Common myeloid progenitor, CD34-positive (primary cell): ENCODE measurements at regions not wholly inside any gene's neighbourhood (a gene's known extent, or its start where the extent isn't known, plus 50 kb on each side); places are given as distances from the start of the nearest gene placed in this dataset.

Source experiments
- CTCF ChIA-PET: fragments of 350-600 bp; sonication (Branson Sonifier 250); formaldehyde crosslinking; loops from one replicate; lab custom pipeline; 2021; ENCODE audit warnings: antibody characterized with exemption; lab: Charles Lee
- POLR2A ChIA-PET: fragments of 350-600 bp; sonication (Branson Sonifier 250); formaldehyde crosslinking; loops from one replicate; lab custom pipeline; 2021; ENCODE audit warnings: antibody characterized with exemption; lab: Charles Lee
- DNase-seq, 3 donors: peaks; one replicate each; pipeline versions ENCODE4 v3.0.0 to v3.0.0-alpha.2; 2013
- H3K27ac ChIP-seq, 2 experiments: 1 replicate in 1 of 2; 2 replicates in 1 of 2; pipeline ENCODE4 v1.7.0; 2013; ENCODE audit warnings: inconsistent platforms in 2 of 2, low read length in 2 of 2, mild to moderate bottlenecking in 2 of 2, low read depth in 1 of 2, moderate library complexity in 1 of 2; ENCODE audit not compliant: severe bottlenecking in 2 of 2, insufficient read depth in 1 of 2, poor library complexity in 1 of 2
- H3K27me3 ChIP-seq, 5 experiments: replicated peaks in 2 of 5; 1 replicate in 3 of 5; 2 replicates in 2 of 5; pipeline versions ENCODE4 v1.6.1 to v1.7.0; 2013; ENCODE audit warnings: low read length in 4 of 5, mild to moderate bottlenecking in 2 of 5, moderate library complexity in 2 of 5, inconsistent platforms in 1 of 5; ENCODE audit not compliant: insufficient read depth in 5 of 5, control insufficient read depth in 4 of 5
- H3K36me3 ChIP-seq, 4 experiments: 1 replicate in 2 of 4; 2 replicates in 2 of 4; pipeline versions ENCODE4 v1.6.1 to v1.7.0; 2013; ENCODE audit warnings: low read length in 3 of 4, control low read depth in 1 of 4, mild to moderate bottlenecking in 1 of 4; ENCODE audit not compliant: control insufficient read depth in 4 of 4, insufficient read depth in 4 of 4
- H3K4me1 ChIP-seq, 4 experiments: 1 replicate in 3 of 4; 2 replicates in 1 of 4; pipeline versions ENCODE4 v1.6.1 to v1.7.1; 2013; ENCODE audit warnings: low read length in 3 of 4, mild to moderate bottlenecking in 3 of 4, control low read depth in 1 of 4, inconsistent platforms in 1 of 4, moderate library complexity in 1 of 4; ENCODE audit not compliant: control insufficient read depth in 4 of 4, insufficient read depth in 4 of 4; ENCODE audit errors: control extremely low read depth in 1 of 4
- H3K4me3 ChIP-seq, 7 experiments: 1 replicate in 4 of 7; 2 replicates in 3 of 7; pipeline versions ENCODE4 v1.5.1 to v1.7.0; 2013; ENCODE audit warnings: mild to moderate bottlenecking in 7 of 7, low read length in 6 of 7, moderate library complexity in 6 of 7, inconsistent platforms in 2 of 7, low read depth in 2 of 7, control low read depth in 1 of 7; ENCODE audit not compliant: insufficient read depth in 4 of 7, control insufficient read depth in 1 of 7; ENCODE audit errors: extremely low read depth in 1 of 7
- H3K9me3 ChIP-seq, 5 experiments: 1 replicate in 4 of 5; 2 replicates in 1 of 5; pipeline versions ENCODE4 v1.6.1 to v1.7.1; 2013; ENCODE audit warnings: low read length in 4 of 5, mild to moderate bottlenecking in 2 of 5, inconsistent platforms in 1 of 5, low read depth in 1 of 5, moderate library complexity in 1 of 5; ENCODE audit not compliant: control insufficient read depth in 4 of 5, insufficient read depth in 2 of 5; ENCODE audit errors: control extremely low read depth in 1 of 5
- WGBS: methylation state at CpG from one replicate; pipeline ENCODE4 v1.1.5; 2013; ENCODE audit not compliant: insufficient coverage; 5-methylcytosine and 5-hydroxymethylcytosine counted together

DNA sequence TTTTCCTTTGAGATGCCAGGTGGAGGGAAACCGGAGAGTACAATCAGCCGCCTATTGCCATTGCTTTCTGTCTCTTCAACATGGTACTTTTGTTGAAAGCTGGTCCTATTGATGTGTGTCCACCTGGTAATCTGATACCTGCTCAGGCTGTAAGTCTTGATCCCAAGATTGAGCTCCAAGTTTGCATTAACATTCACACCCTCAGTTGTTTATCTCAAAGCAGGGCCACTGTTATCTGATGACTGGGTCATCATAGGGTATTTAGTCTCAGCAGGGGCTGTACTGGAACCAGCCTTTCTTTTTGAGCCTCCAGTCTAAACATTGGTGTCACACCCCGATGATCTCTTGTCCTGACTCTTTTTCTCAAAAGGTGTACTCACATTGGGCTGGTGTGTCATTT lies 370.3 kb upstream of the TOM1L1 start:
- Histone ChIP-seq H3K27ac (no peak overlapping the region), H3K27me3 (no peaks in the 10 kb centered on the region), H3K4me1 (no peaks in the 10 kb centered on the region), H3K36me3 (no peaks in the 10 kb centered on the region), H3K4me3 (no peak overlapping the region), H3K9me3 (no peaks in the 10 kb centered on the region)
- POLR2A ChIA-PET = no interaction called here
- no peak for DNase-seq
- 72% methylated on average over 3 of the region's 3 CpGs for WGBS
- CTCF ChIA-PET = no interaction called here

DNA sequence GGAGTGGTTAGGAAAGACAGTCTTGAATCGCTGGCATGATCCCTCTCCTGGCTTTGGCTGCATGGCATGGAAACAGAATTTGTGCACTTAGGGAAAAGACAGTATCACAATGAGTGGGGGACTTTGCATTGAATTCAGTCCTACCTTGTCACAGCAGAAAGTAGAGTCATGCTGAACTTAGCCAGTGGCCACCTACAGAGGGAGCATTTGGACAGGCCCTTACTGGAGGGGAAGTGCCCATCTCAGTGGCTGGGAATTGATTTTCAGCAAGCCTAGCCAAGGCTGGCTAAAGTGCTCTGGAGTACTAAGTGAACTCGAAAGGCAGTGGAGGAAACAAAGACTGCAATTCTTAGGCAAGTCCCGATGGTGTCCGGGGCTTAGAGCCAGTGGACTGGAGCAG lies 364.3 kb upstream of the TOM1L1 start:
- POLR2A ChIA-PET = no interaction called here
- WGBS = 87% methylated on average over 4 of the region's 4 CpGs

GRCh38 chr17:54537656-54538055 lies 363.0 kb upstream of the TOM1L1 start:
- DNase-seq = no peak

More for the DNA sequence above, 364.3 kb upstream of the TOM1L1 start:
- Histone ChIP-seq H3K4me1 (no peaks in the 10 kb centered on the region), H3K36me3 (no peaks in the 10 kb centered on the region), H3K27me3 (no peaks in the 10 kb centered on the region), H3K4me3 (no peak overlapping the region), H3K9me3 (no peaks in the 10 kb centered on the region), H3K27ac (no peak overlapping the region)
- DNase-seq = no peak
- CTCF ChIA-PET = no interaction called here

GRCh38 chr17:54544249-54544648 lies 356.4 kb upstream of the TOM1L1 start:
- ChIA-PET POLR2A (no interaction called here), CTCF (no interaction called here)
- H3K4me3 ChIP-seq = no peak overlapping the region
- DNase-seq = no peak
- no peaks in the 10 kb centered on the region for H3K27me3 ChIP-seq
- WGBS = 89% methylated on average over 4 of the region's 4 CpGs
- H3K27ac ChIP-seq = no peak overlapping the region
- H3K36me3 ChIP-seq = no peaks in the 10 kb centered on the region
- H3K4me1 ChIP-seq = no peaks in the 10 kb centered on the region
- H3K9me3 ChIP-seq = no peaks in the 10 kb centered on the region

More at GRCh38 chr17:54537656-54538055, 363.0 kb upstream of the TOM1L1 start:
- no peak overlapping the region for H3K27ac ChIP-seq
- no peaks in the 10 kb centered on the region for H3K9me3 ChIP-seq
- no peaks in the 10 kb centered on the region for H3K27me3 ChIP-seq
- H3K4me1 ChIP-seq = no peaks in the 10 kb centered on the region
- POLR2A ChIA-PET = no interaction called here
- no peak overlapping the region for H3K4me3 ChIP-seq
- no peaks in the 10 kb centered on the region for H3K36me3 ChIP-seq
- WGBS = no CpG with 5 or more reads among the region's 3 CpGs
- CTCF ChIA-PET = no interaction called here

DNA sequence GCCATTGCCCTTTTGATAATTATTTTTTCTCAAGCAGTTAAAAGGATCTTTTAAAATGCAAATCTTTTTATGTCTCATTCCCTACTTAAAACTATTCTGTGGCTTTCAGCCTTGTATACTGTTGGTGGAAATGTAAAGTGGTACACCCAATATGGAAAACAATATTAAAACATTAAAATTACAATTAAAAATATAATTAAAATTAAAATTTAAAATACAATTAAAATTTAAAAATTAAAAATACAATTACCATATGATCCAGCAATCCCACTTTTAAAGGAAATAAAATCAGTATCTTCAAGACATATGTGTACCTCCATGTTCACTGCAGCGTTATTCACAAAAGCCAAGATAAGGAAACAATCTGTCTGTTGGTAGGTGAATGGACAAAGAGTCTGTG lies 340.8 kb upstream of the TOM1L1 start:
- CTCF ChIA-PET = no interaction called here
- Histone ChIP-seq H3K27me3 (no peaks in the 10 kb centered on the region), H3K4me3 (no peak overlapping the region), H3K9me3 (peaks cover 0 to 3% (median 0%) of the 10 kb centered on the region in 5 experiments), H3K27ac (no peak overlapping the region), H3K4me1 (no peaks in the 10 kb centered on the region), H3K36me3 (no peaks in the 10 kb centered on the region)
- no CpG with 5 or more reads among the region's 1 CpG for WGBS
- DNase-seq = no peak
- POLR2A ChIA-PET = no interaction called here

- H3K4me3 ChIP-seq = no peak overlapping the region
- H3K27me3 ChIP-seq = no peaks in the 10 kb centered on the region
- no peak for DNase-seq
- ChIA-PET POLR2A (no interaction called here), CTCF (no interaction called here)
- no peaks in the 10 kb centered on the region for H3K4me1 ChIP-seq
- H3K36me3 ChIP-seq = no peaks in the 10 kb centered on the region
- H3K9me3 ChIP-seq = peaks cover 0 to 14% (median 7%) of the 10 kb centered on the region in 5 experiments
- WGBS = 100% methylated on average over 1 of the region's 1 CpG
- no peak overlapping the region for H3K27ac ChIP-seq
These were observed 292.0 kb upstream of the TOM1L1 start for GRCh38 chr17:54608634-54609155.

GRCh38 chr17:54620399-54620978 lies 280.2 kb upstream of the TOM1L1 start:
- H3K4me1 ChIP-seq = no peaks in the 10 kb centered on the region
- no peak for DNase-seq
- H3K27me3 ChIP-seq = no peaks in the 10 kb centered on the region
- H3K27ac ChIP-seq = no peak overlapping the region
- WGBS = no CpG with 5 or more reads among the region's 2 CpGs
- POLR2A ChIA-PET = no interaction called here
- H3K36me3 ChIP-seq = no peaks in the 10 kb centered on the region
- CTCF ChIA-PET = no interaction called here
- peaks cover 0 to 6% (median 0%) of the 10 kb centered on the region in 5 experiments for H3K9me3 ChIP-seq
- H3K4me3 ChIP-seq = no peak overlapping the region
